MM.1S (cell line): ENCODE measurements at regions not wholly inside any gene's neighbourhood (a gene's known extent, or its start where the extent isn't known, plus 50 kb on each side); places are given as distances from the start of the nearest gene placed in this dataset.
A peak's percentile ranks its signal among the peaks of the same experiment; 100 is the strongest.
"Not testable (repeated sequence)": the region's sequence is repeated elsewhere in the genome, so short reads cannot be mapped to it uniquely, and the experiment has no call there.

Source experiments
- DNase-seq: peaks from one replicate; pipeline ENCODE4 v3.0.0-alpha.2; 2015
- H2AFZ ChIP-seq: fragments of 300-600 bp; sonication (generic); 2 replicates; pipeline ENCODE4 v1.6.0; 2016; ENCODE audit warnings: antibody characterized with exemption, low read length
- H3F3A ChIP-seq: fragments of 300-600 bp; sonication (generic); 2 replicates; pipeline ENCODE4 v1.6.1; 2016; ENCODE audit warnings: mild to moderate bottlenecking, antibody characterized with exemption, low read length, moderate library complexity, mixed read lengths; ENCODE audit not compliant: insufficient read depth
- H3K27ac ChIP-seq: fragments of 300-600 bp; sonication (generic); 2 replicates; pipeline ENCODE4 v1.5.1; 2016; ENCODE audit warnings: mild to moderate bottlenecking, low read length
- H3K27me3 ChIP-seq: fragments of 300-600 bp; sonication (generic); replicated peaks from 2 replicates; pipeline ENCODE4 v1.6.0; 2016; ENCODE audit warnings: low read length; ENCODE audit not compliant: insufficient read depth
- H3K36me3 ChIP-seq: fragments of 300-600 bp; sonication (generic); replicated peaks from 2 replicates; pipeline ENCODE4 v1.6.1; 2016; ENCODE audit warnings: mild to moderate bottlenecking, low read length, mixed read lengths; ENCODE audit not compliant: insufficient read depth
- H3K4me1 ChIP-seq: fragments of 300-600 bp; sonication (generic); 2 replicates; pipeline ENCODE4 v1.6.1; 2016; ENCODE audit warnings: low read length, mixed read lengths
- H3K4me2 ChIP-seq: fragments of 300-600 bp; sonication (generic); 2 replicates; pipeline ENCODE4 v1.6.0; 2016; ENCODE audit warnings: low read depth, low read length
- H3K4me3 ChIP-seq: fragments of 300-600 bp; sonication (generic); 2 replicates; pipeline ENCODE4 v1.5.1; 2016; ENCODE audit warnings: low read length, mixed read lengths
- H3K79me2 ChIP-seq: fragments of 300-600 bp; sonication (generic); 2 replicates; pipeline ENCODE4 v1.6.1; 2016; ENCODE audit warnings: mixed run types, low read length, mixed read lengths
- H3K9ac ChIP-seq: fragments of 300-600 bp; sonication (generic); 2 replicates; pipeline ENCODE4 v1.6.1; 2016; ENCODE audit warnings: low read length, mixed read lengths
- H3K9me2 ChIP-seq: fragments of 300-600 bp; sonication (generic); replicated peaks from 2 replicates; pipeline ENCODE4 v1.6.1; 2016; ENCODE audit warnings: mild to moderate bottlenecking, low read length, mixed read lengths; ENCODE audit not compliant: insufficient read depth
- H3K9me3 ChIP-seq: fragments of 300-600 bp; sonication (generic); replicated peaks from 2 replicates; pipeline ENCODE4 v1.6.1; 2016; ENCODE audit warnings: mild to moderate bottlenecking, low read length, mixed read lengths; ENCODE audit not compliant: insufficient read depth
- H4K20me1 ChIP-seq: fragments of 300-600 bp; sonication (generic); 2 replicates; pipeline ENCODE4 v1.6.1; 2016; ENCODE audit warnings: mild to moderate bottlenecking, low read length, moderate library complexity, mixed read lengths; ENCODE audit not compliant: insufficient read depth
- CTCF ChIP-seq: fragments of 300-600 bp; sonication (generic); IDR thresholded peaks from 2 replicates; pipeline ENCODE4 v1.5.1; 2016; ENCODE audit warnings: antibody characterized with exemption, low read length, mixed read lengths
- EZH2 ChIP-seq: fragments of 300-600 bp; sonication (generic); optimal IDR thresholded peaks from 2 replicates; pipeline ENCODE3; 2017; ENCODE audit warnings: low read depth, mild to moderate bottlenecking, antibody characterized with exemption, low read length, mixed read lengths
- EZH2phosphoT487 ChIP-seq: fragments of 300-600 bp; sonication (generic); IDR thresholded peaks from 2 replicates; pipeline ENCODE4 v1.6.1; 2018; ENCODE audit warnings: antibody characterized with exemption, low read length

- Histone ChIP-seq H3K4me3 (no peak overlapping the region), H3K9ac (no peak overlapping the region), H4K20me1 (no peaks in the 10 kb centered on the region), H2AFZ (peak overlapping the region; percentile 40), H3K4me2 (peak overlapping the region; percentile 40; the same call in 1 of the 2 replicates), H3K36me3 (no peaks in the 10 kb centered on the region), H3F3A (no peaks in the 10 kb centered on the region), H3K4me1 (no peaks in the 10 kb centered on the region), H3K27ac (no peak overlapping the region), H3K9me2 (no peaks in the 10 kb centered on the region), H3K9me3 (no peaks in the 10 kb centered on the region), H3K79me2 (no peaks in the 10 kb centered on the region), H3K27me3 (no peaks in the 10 kb centered on the region)
- TF ChIP-seq EZH2phosphoT487 (no peak), EZH2 (no peak), CTCF (no peak)
- DNase-seq = no peak
These were observed 107.7 kb upstream of the FOXA2 start for GRCh38 chr20:22692119-22692475.

- H3K4me3 ChIP-seq, H3K9me2 ChIP-seq, H3K4me2 ChIP-seq, H3F3A ChIP-seq, H2AFZ ChIP-seq, H3K9ac ChIP-seq, H3K79me2 ChIP-seq, H3K9me3 ChIP-seq, H3K27ac ChIP-seq, H3K27me3 ChIP-seq, H4K20me1 ChIP-seq, H3K4me1 ChIP-seq, H3K36me3 ChIP-seq, DNase-seq: not testable (repeated sequence)
These were observed 108.2 kb upstream of the FOXA2 start for GRCh38 chr20:22692620-22693019.

- Histone ChIP-seq H3F3A (no peaks in the 10 kb centered on the region), H3K79me2 (no peaks in the 10 kb centered on the region), H3K9me3 (no peaks in the 10 kb centered on the region), H3K36me3 (no peaks in the 10 kb centered on the region), H3K9ac (no peak overlapping the region), H3K4me1 (no peaks in the 10 kb centered on the region), H3K4me3 (no peak overlapping the region), H3K27ac (no peak overlapping the region), H3K4me2 (no peak overlapping the region), H4K20me1 (no peaks in the 10 kb centered on the region), H3K27me3 (no peaks in the 10 kb centered on the region), H3K9me2 (no peaks in the 10 kb centered on the region), H2AFZ (no peak overlapping the region)
- DNase-seq = no peak
- TF ChIP-seq EZH2phosphoT487 = no peak
- TF ChIP-seq CTCF = no peak
- TF ChIP-seq EZH2 = no peak
These were observed 112.4 kb upstream of the FOXA2 start for GRCh38 chr20:22696759-22697158.

- H3K27me3 ChIP-seq = no peaks in the 10 kb centered on the region
- no peak overlapping the region for H3K4me3 ChIP-seq
- H2AFZ ChIP-seq = no peak overlapping the region
- no peak overlapping the region for H3K9ac ChIP-seq
- H3K27ac ChIP-seq = no peak overlapping the region
- DNase-seq = no peak
- no peaks in the 10 kb centered on the region for H3K36me3 ChIP-seq
- H3F3A ChIP-seq = no peaks in the 10 kb centered on the region
- H3K9me2 ChIP-seq = no peaks in the 10 kb centered on the region
- TF ChIP-seq EZH2 = no peak
- TF ChIP-seq EZH2phosphoT487 = no peak
- TF ChIP-seq CTCF = no peak
- no peaks in the 10 kb centered on the region for H3K79me2 ChIP-seq
- no peaks in the 10 kb centered on the region for H3K9me3 ChIP-seq
- H3K4me1 ChIP-seq = no peaks in the 10 kb centered on the region
- H3K4me2 ChIP-seq = no peak overlapping the region
- no peaks in the 10 kb centered on the region for H4K20me1 ChIP-seq
These were observed 114.0 kb upstream of the FOXA2 start for GRCh38 chr20:22698259-22698842.
